ENCODE measurements at regions not wholly inside any gene's neighbourhood (a gene's known extent, or its start where the extent isn't known, plus 50 kb on each side); places are given as distances from the start of the nearest gene placed in this dataset.

- TF ChIP-seq CTCF (IDR thresholded peaks at IDR 0.05), result no peak
- TF ChIP-seq POLR2A (IDR thresholded peaks at IDR 0.05), result no peak
- TF ChIP-seq POLR2AphosphoS5 (IDR thresholded peaks at IDR 0.05), result no peak
These were observed 191.5 kb downstream of the ZNF608 start for GRCh38 chr5:124554746-124555578.
